ENCODE measurements at regions not wholly inside any gene's neighbourhood (a gene's known extent, or its start where the extent isn't known, plus 50 kb on each side); places are given as distances from the start of the nearest gene placed in this dataset.

DNA sequence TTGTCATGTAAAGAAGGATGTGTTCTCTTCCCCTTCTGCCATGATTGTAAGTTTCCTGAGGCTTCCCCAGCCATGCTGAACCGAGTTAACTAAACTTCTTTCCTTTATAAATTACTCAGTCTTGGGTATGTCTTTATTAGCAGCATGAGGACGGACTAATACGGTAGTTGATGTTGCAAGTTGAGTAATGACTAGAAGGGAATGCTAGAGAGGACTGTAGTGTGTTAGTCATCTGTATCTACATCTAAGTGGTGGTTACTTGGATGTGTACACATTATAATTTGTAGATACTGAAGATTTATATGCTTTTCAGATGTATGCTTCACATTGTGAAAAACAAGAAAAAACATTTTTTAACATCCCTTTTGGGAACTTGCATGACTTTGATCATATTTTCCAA lies 244.6 kb downstream of the POLR1F start:
- Mint-ChIP-seq H3K27me3 (no peaks in the 10 kb centered on the region), H3K4me3 (no peak overlapping the region), H3K9me3 (ENCODE audit: insufficient read depth) (no peaks in the 10 kb centered on the region), H3K27ac (no peak overlapping the region), H3K4me1 (no peaks in the 10 kb centered on the region)
- Histone ChIP-seq H3K4me3 (ENCODE audit: control extremely low read depth in 1 of 5, extremely low read depth in 1 of 5, insufficient read depth in 1 of 5, low read depth in 2 of 5, low read length in 4 of 5) (no peak overlapping the region), H3K9me3 (ENCODE audit: control extremely low read depth in 1 of 3, control insufficient read depth in 2 of 3, insufficient read depth in 1 of 3, low read length in 2 of 3) (no peaks in the 10 kb centered on the region), H3K27ac (ENCODE audit: low read length in 2 of 2) (no peak overlapping the region), H3K4me2 (replicated peaks; ENCODE audit: low read depth, low read length, poor library complexity, severe bottlenecking) (no peak overlapping the region), H3K27me3 (replicated peaks in 1 of 4; ENCODE audit: control extremely low read depth in 1 of 4, control insufficient read depth in 3 of 4, insufficient read depth in 4 of 4, low read length in 3 of 4) (no peaks in the 10 kb centered on the region), H3K36me3 (replicated peaks in 1 of 2; ENCODE audit: control extremely low read depth in 1 of 2, control insufficient read depth in 1 of 2, extremely low read depth in 1 of 2, insufficient read depth in 2 of 2, low read length in 1 of 2) (no peaks in the 10 kb centered on the region), H3K79me2 (ENCODE audit: control insufficient read depth, insufficient read depth, low read length) (no peaks in the 10 kb centered on the region), H3K4me1 (ENCODE audit: control insufficient read depth in 2 of 2, insufficient read depth in 2 of 2, low read length in 2 of 2) (no peaks in the 10 kb centered on the region), H2AFZ (ENCODE audit: insufficient read depth, low read depth, low read length, poor library complexity, severe bottlenecking) (no peak overlapping the region), H3K9ac (ENCODE audit: low read length) (no peak overlapping the region), H4K20me1 (ENCODE audit: control insufficient read depth, insufficient read depth, low read length, poor library complexity, severe bottlenecking) (no peaks in the 10 kb centered on the region)
- no CpG with 5 or more reads among the region's 3 CpGs for WGBS (ENCODE audit: insufficient coverage)
- TF ChIP-seq, protein P1, sequence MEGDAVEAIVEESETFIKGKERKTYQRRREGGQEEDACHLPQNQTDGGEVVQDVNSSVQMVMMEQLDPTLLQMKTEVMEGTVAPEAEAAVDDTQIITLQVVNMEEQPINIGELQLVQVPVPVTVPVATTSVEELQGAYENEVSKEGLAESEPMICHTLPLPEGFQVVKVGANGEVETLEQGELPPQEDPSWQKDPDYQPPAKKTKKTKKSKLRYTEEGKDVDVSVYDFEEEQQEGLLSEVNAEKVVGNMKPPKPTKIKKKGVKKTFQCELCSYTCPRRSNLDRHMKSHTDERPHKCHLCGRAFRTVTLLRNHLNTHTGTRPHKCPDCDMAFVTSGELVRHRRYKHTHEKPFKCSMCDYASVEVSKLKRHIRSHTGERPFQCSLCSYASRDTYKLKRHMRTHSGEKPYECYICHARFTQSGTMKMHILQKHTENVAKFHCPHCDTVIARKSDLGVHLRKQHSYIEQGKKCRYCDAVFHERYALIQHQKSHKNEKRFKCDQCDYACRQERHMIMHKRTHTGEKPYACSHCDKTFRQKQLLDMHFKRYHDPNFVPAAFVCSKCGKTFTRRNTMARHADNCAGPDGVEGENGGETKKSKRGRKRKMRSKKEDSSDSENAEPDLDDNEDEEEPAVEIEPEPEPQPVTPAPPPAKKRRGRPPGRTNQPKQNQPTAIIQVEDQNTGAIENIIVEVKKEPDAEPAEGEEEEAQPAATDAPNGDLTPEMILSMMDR (IDR thresholded peaks at IDR 0.05) = no peak
- no peak for TF ChIP-seq EZH2 (IDR thresholded peaks at IDR 0.05; ENCODE audit: borderline replicate concordance, insufficient read depth, low read depth, low read length, poor library complexity, severe bottlenecking)
- intact Hi-C loops (cut with micrococcal nuclease) = no loop called here
- no peak for ATAC-seq (ENCODE audit: low read depth)
- ChIA-PET CTCF (no interaction called here), POLR2A (no interaction called here)
- no peak for DNase-seq

DNA sequence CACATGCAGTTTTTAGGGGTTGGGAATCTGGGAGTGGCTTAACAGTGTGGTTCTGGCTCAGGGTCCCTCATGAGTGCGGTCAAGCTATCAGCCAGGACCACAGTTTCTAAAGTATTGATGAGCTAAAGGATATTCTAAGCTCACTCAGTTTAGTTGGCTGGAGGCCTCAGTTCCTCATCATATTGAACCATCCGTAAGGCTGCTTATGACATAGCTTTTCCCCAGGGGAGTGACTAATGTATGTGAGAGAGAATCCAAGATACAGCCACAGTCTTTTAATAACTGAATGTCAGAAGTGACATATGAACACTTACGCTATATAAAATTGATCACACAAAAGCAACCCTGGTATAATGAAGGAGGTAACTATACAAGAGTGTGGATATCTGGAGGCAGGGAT lies 245.3 kb downstream of the POLR1F start:
- ChIA-PET CTCF (no interaction called here), POLR2A (no interaction called here)
- no peaks in the 10 kb centered on the region for H3K9me3 ChIP-seq (ENCODE audit: control extremely low read depth in 1 of 3, control insufficient read depth in 2 of 3, insufficient read depth in 1 of 3, low read length in 2 of 3)
- no peaks in the 10 kb centered on the region for H3K4me1 ChIP-seq (ENCODE audit: control insufficient read depth in 2 of 2, insufficient read depth in 2 of 2, low read length in 2 of 2)
- no peak overlapping the region for H3K4me3 Mint-ChIP-seq
- H4K20me1 ChIP-seq (ENCODE audit: control insufficient read depth, insufficient read depth, low read length, poor library complexity, severe bottlenecking) = no peaks in the 10 kb centered on the region
- 86% methylated on average over 1 of the region's 3 CpGs for WGBS (ENCODE audit: insufficient coverage)
- H3K4me3 ChIP-seq (ENCODE audit: control extremely low read depth in 1 of 5, extremely low read depth in 1 of 5, insufficient read depth in 1 of 5, low read depth in 2 of 5, low read length in 4 of 5) = no peak overlapping the region
- no peaks in the 10 kb centered on the region for H3K4me1 Mint-ChIP-seq
- no peaks in the 10 kb centered on the region for H3K79me2 ChIP-seq (ENCODE audit: control insufficient read depth, insufficient read depth, low read length)
- no peak overlapping the region for H3K27ac Mint-ChIP-seq
- intact Hi-C loops (cut with micrococcal nuclease) = no loop called here
- DNase-seq (no peak), ATAC-seq (ENCODE audit: low read depth) (no peak)
- H3K9ac ChIP-seq (ENCODE audit: low read length) = no peak overlapping the region
- H2AFZ ChIP-seq (ENCODE audit: insufficient read depth, low read depth, low read length, poor library complexity, severe bottlenecking) = no peak overlapping the region
- no peak overlapping the region for H3K4me2 ChIP-seq (replicated peaks; ENCODE audit: low read depth, low read length, poor library complexity, severe bottlenecking)
- no peaks in the 10 kb centered on the region for H3K9me3 Mint-ChIP-seq (ENCODE audit: insufficient read depth)
- no peaks in the 10 kb centered on the region for H3K27me3 ChIP-seq (replicated peaks in 1 of 4; ENCODE audit: control extremely low read depth in 1 of 4, control insufficient read depth in 3 of 4, insufficient read depth in 4 of 4, low read length in 3 of 4)
- H3K27ac ChIP-seq (ENCODE audit: low read length in 2 of 2) = no peak overlapping the region
- TF ChIP-seq EZH2 (IDR thresholded peaks at IDR 0.05; ENCODE audit: borderline replicate concordance, insufficient read depth, low read depth, low read length, poor library complexity, severe bottlenecking) = no peak
- TF ChIP-seq, protein P1 (IDR thresholded peaks at IDR 0.05) = no peak
- no peaks in the 10 kb centered on the region for H3K36me3 ChIP-seq (replicated peaks in 1 of 2; ENCODE audit: control extremely low read depth in 1 of 2, control insufficient read depth in 1 of 2, extremely low read depth in 1 of 2, insufficient read depth in 2 of 2, low read length in 1 of 2)
- H3K27me3 Mint-ChIP-seq = no peaks in the 10 kb centered on the region

Measured in B cell (primary cell).